Neural cell (in vitro differentiated cells): ENCODE measurements at regions not wholly inside any gene's neighbourhood (a gene's known extent, or its start where the extent isn't known, plus 50 kb on each side); places are given as distances from the start of the nearest gene placed in this dataset.

Experiments used
- H2AFZ ChIP-seq: fragments of 200-600, 300-800 bp; sonication (generic), shearing (Covaris generic); 2 replicates; pipeline ENCODE4 v1.6.0; 2014; ENCODE audit warnings: low read depth, mild to moderate bottlenecking, antibody characterized with exemption, low read length, moderate library complexity
- H3F3A ChIP-seq: fragments of 200-600 bp; shearing (Covaris generic); 2 replicates; pipeline ENCODE4 v1.6.1; 2016; ENCODE audit warnings: mild to moderate bottlenecking, moderate library complexity, mixed read lengths, antibody characterized with exemption, low read length; ENCODE audit not compliant: insufficient read depth, poor library complexity, severe bottlenecking
- H3K27ac ChIP-seq: fragments of 200-600, 300-800 bp; sonication (generic), shearing (Covaris generic); 2 replicates; pipeline ENCODE4 v1.5.1; 2014; ENCODE audit warnings: mild to moderate bottlenecking, low read length, moderate library complexity
- H3K27me3 ChIP-seq: fragments of 300-800, 200-600 bp; sonication (generic), shearing (Covaris generic); 2 replicates; pipeline ENCODE4 v1.6.0; 2014; ENCODE audit warnings: mild to moderate bottlenecking, low read depth, low read length, moderate library complexity; ENCODE audit not compliant: insufficient read depth
- H3K36me3 ChIP-seq: fragments of 300-800, 200-600 bp; sonication (generic), shearing (Covaris generic); 2 replicates; pipeline ENCODE4 v1.5.1; 2014; ENCODE audit warnings: mild to moderate bottlenecking, antibody characterized with exemption, low read length, moderate library complexity; ENCODE audit not compliant: insufficient read depth
- H3K4me2 ChIP-seq: fragments of 300-800, 200-600 bp; sonication (generic), shearing (Covaris generic); 2 replicates; pipeline ENCODE4 v1.6.0; 2014; ENCODE audit warnings: mild to moderate bottlenecking, low read length
- H3K4me3 ChIP-seq: fragments of 300-800, 200-600 bp; sonication (generic), shearing (Covaris generic); 2 replicates; pipeline ENCODE4 v1.5.1; 2014; ENCODE audit warnings: mild to moderate bottlenecking, low read length, moderate library complexity
- H3K79me2 ChIP-seq: fragments of 200-600 bp; shearing (Covaris generic); replicated peaks from 2 replicates; pipeline ENCODE4 v1.6.0; 2014; ENCODE audit warnings: mild to moderate bottlenecking, low read length, moderate library complexity; ENCODE audit not compliant: insufficient read depth
- H3K9ac ChIP-seq: fragments of 300-800, 200-600 bp; sonication (generic), shearing (Covaris generic); 2 replicates; pipeline ENCODE4 v1.6.1; 2016; ENCODE audit warnings: mild to moderate bottlenecking, low read length, mixed read lengths
- H3K9me2 ChIP-seq: fragments of 200-600 bp; shearing (Covaris generic); 2 replicates; pipeline ENCODE4 v1.6.1; 2016; ENCODE audit warnings: mild to moderate bottlenecking, low read length, mixed read lengths; ENCODE audit not compliant: insufficient read depth
- H3K9me3 ChIP-seq: fragments of 200-600, 300-800 bp; sonication (generic), shearing (Covaris generic); 2 replicates; pipeline ENCODE4 v1.6.1; 2016; ENCODE audit warnings: mild to moderate bottlenecking, mixed run types, low read length, moderate library complexity, mixed read lengths
- H4K20me1 ChIP-seq: fragments of 200-600 bp; shearing (Covaris generic); 2 replicates; pipeline ENCODE4 v1.6.1; 2016; ENCODE audit warnings: mild to moderate bottlenecking, mixed run types; ENCODE audit not compliant: insufficient read depth
- CTCF ChIP-seq: fragments of 450-650 bp; IDR thresholded peaks from 2 replicates; pipeline ENCODE4 v1.5.1; 2014; ENCODE audit warnings: antibody characterized with exemption, mild to moderate bottlenecking, moderate library complexity; ENCODE audit not compliant: poor library complexity, severe bottlenecking
- EP300 ChIP-seq: fragments of 450-650 bp; conservative IDR thresholded peaks from 2 replicates; pipeline ENCODE4 v1.6.1; 2014; ENCODE audit warnings: antibody characterized with exemption, mild to moderate bottlenecking, moderate library complexity; ENCODE audit not compliant: poor library complexity, severe bottlenecking
- EZH2 ChIP-seq: fragments of 200-600, 300-800 bp; shearing (Covaris generic), sonication (generic); IDR thresholded peaks from 2 replicates; pipeline ENCODE4 v1.6.1; 2014; ENCODE audit warnings: antibody characterized with exemption, low read length, borderline replicate concordance, mild to moderate bottlenecking; ENCODE audit not compliant: insufficient read depth, poor library complexity, severe bottlenecking
- MXI1 ChIP-seq: fragments of 450-650 bp; conservative IDR thresholded peaks from 2 replicates; pipeline ENCODE4 v1.6.1; 2014; ENCODE audit warnings: antibody characterized with exemption, mild to moderate bottlenecking; ENCODE audit not compliant: poor library complexity, severe bottlenecking
- POLR2AphosphoS5 ChIP-seq: IDR thresholded peaks from 2 replicates; pipeline ENCODE4 v1.6.1; 2012
- RAD21 ChIP-seq: fragments of 450-650 bp; conservative IDR thresholded peaks from 2 replicates; pipeline ENCODE4 v1.6.1; 2014; ENCODE audit warnings: antibody characterized with exemption, mild to moderate bottlenecking, moderate library complexity
- SMC3 ChIP-seq: fragments of 450-650 bp; conservative IDR thresholded peaks from 2 replicates; pipeline ENCODE4 v1.6.1; 2014; ENCODE audit warnings: antibody characterized with exemption, mild to moderate bottlenecking, moderate library complexity; ENCODE audit not compliant: poor library complexity
- TAF1 ChIP-seq: IDR thresholded peaks from 2 replicates; pipeline ENCODE4 v1.6.1; 2012; ENCODE audit warnings: low read depth
- TF ChIP-seq, protein P1 (sequence below): IDR thresholded peaks from 2 replicates; pipeline ENCODE4 v1.6.1; 2012; ENCODE audit warnings: borderline replicate concordance

- Histone ChIP-seq H3K27me3 (no peaks in the 10 kb centered on the region), H3F3A (no peaks in the 10 kb centered on the region), H3K27ac (no peak overlapping the region), H3K36me3 (no peaks in the 10 kb centered on the region), H3K9me3 (no peaks in the 10 kb centered on the region), H3K4me3 (no peak overlapping the region), H2AFZ (no peak overlapping the region), H3K9ac (no peak overlapping the region), H4K20me1 (no peaks in the 10 kb centered on the region), H3K79me2 (no peaks in the 10 kb centered on the region), H3K9me2 (no peaks in the 10 kb centered on the region), H3K4me2 (no peak overlapping the region)
- TF ChIP-seq EZH2: no peak
- TF ChIP-seq POLR2AphosphoS5: no peak
- no peak for TF ChIP-seq MXI1
- TF ChIP-seq SMC3: no peak
- no peak for TF ChIP-seq RAD21
- TF ChIP-seq TAF1: no peak
- TF ChIP-seq EP300: no peak
Measured at GRCh38 chr12:68454892-68455291, 122.7 kb upstream of the MDM1 start.

DNA sequence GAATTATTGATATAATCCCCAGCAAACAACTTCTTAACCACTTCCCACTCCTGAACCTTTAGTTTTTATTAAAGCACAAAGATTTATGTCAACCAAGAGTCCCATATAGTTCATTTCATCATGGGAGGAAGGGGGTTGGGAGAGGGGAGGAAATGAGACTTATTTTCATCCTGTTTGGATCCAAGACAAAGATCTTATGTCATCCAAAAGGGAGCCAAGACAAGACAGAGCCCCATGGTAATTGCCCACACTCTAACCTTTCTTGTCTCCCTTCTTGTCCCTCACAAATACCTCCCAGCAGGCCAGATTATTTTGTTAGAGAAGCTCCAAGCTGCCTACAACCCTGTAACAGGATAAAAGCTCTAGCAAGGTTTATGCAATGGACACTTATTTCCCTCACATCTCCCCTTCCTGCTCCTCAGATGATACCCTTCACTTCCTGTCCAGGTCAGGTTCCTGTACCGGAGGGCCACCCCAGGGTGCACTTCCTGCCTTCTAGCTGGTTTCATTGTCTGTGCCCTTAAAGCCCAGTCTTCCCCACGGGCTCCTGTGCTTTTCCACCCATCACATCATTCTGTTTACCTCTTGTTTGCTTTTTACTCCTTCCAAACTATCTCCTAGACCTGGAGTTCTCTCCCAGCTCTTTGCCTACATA lies 123.7 kb upstream of the MDM1 start:
- no peak for TF ChIP-seq RAD21
- TF ChIP-seq, protein P1, sequence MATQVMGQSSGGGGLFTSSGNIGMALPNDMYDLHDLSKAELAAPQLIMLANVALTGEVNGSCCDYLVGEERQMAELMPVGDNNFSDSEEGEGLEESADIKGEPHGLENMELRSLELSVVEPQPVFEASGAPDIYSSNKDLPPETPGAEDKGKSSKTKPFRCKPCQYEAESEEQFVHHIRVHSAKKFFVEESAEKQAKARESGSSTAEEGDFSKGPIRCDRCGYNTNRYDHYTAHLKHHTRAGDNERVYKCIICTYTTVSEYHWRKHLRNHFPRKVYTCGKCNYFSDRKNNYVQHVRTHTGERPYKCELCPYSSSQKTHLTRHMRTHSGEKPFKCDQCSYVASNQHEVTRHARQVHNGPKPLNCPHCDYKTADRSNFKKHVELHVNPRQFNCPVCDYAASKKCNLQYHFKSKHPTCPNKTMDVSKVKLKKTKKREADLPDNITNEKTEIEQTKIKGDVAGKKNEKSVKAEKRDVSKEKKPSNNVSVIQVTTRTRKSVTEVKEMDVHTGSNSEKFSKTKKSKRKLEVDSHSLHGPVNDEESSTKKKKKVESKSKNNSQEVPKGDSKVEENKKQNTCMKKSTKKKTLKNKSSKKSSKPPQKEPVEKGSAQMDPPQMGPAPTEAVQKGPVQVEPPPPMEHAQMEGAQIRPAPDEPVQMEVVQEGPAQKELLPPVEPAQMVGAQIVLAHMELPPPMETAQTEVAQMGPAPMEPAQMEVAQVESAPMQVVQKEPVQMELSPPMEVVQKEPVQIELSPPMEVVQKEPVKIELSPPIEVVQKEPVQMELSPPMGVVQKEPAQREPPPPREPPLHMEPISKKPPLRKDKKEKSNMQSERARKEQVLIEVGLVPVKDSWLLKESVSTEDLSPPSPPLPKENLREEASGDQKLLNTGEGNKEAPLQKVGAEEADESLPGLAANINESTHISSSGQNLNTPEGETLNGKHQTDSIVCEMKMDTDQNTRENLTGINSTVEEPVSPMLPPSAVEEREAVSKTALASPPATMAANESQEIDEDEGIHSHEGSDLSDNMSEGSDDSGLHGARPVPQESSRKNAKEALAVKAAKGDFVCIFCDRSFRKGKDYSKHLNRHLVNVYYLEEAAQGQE: no peak
- no peak for TF ChIP-seq MXI1
- TF ChIP-seq CTCF: no peak
- TF ChIP-seq EZH2: no peak
- no peak for TF ChIP-seq EP300
- no peaks in the 10 kb centered on the region for H3K9me3 ChIP-seq
- H2AFZ ChIP-seq: no peak overlapping the region
- H3K27me3 ChIP-seq: no peaks in the 10 kb centered on the region
- H3K36me3 ChIP-seq: no peaks in the 10 kb centered on the region
- no peak overlapping the region for H3K27ac ChIP-seq
- no peaks in the 10 kb centered on the region for H3K9me2 ChIP-seq
- no peak overlapping the region for H3K4me2 ChIP-seq
- H3K9ac ChIP-seq: no peak overlapping the region
- no peak overlapping the region for H3K4me3 ChIP-seq
- H3F3A ChIP-seq: no peaks in the 10 kb centered on the region
- no peaks in the 10 kb centered on the region for H4K20me1 ChIP-seq
- no peaks in the 10 kb centered on the region for H3K79me2 ChIP-seq
